NCI-H146 treated with DMSO at 0.1 percent for 48 hours (cell line): ENCODE measurements at regions not wholly inside any gene's neighbourhood (a gene's known extent, or its start where the extent isn't known, plus 50 kb on each side); places are given as distances from the start of the nearest gene placed in this dataset.

Experiments
- DNase-seq: peaks from one replicate; lab custom pipeline; 2025; ENCODE audit not compliant: unreplicated experiment; lab: John Stamatoyannopoulos, UW

GRCh38 chr17:77481476-77482374 lies 341.0 kb downstream of the SEC14L1 start:
- DNase-seq = no peak

GRCh38 chr17:77482375-77483127 lies 341.8 kb downstream of the SEC14L1 start:
- no peak for DNase-seq

GRCh38 chr17:77483128-77483598 lies 342.4 kb downstream of the SEC14L1 start:
- DNase-seq = no peak

- no peak for DNase-seq
Measured at GRCh38 chr17:77484111-77484510, 343.3 kb downstream of the SEC14L1 start.

DNA sequence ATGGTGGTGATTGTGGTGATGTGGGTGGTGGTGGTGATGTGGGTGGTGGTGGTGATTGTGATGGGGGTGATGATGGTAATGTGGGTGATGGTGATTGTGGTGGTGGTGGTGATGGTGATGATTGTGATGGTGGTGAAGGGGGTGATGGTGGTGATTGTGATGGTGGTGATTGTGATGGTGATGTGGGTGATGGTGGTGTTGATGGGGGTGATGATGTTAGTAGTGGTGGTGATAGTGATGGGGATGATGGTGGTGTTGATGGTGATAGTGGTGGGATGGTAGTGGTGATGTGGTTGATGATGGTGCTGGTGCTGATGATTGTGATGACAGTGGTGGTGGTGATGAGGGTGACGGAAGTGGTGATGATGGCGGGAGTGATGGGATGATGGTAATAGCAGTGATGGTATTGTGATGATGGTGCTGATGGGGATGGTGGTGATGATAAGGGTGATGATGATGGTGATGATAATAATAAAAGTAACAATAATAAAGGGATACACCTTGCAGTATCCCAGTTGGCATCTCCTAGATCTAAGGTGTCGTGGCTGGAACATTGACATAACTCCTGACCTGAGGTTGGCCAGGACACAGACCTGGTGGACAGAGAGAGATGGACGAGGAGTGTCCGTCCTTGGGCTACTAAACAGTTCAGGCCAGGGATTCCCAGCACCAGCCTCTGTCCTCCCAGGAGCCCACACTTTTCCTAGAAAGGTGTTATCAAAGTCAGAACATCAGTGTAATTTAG lies 344.5 kb downstream of the SEC14L1 start:
- no peak for DNase-seq

- no peak for DNase-seq
Measured at GRCh38 chr17:77487211-77487629, 346.5 kb downstream of the SEC14L1 start.

DNA sequence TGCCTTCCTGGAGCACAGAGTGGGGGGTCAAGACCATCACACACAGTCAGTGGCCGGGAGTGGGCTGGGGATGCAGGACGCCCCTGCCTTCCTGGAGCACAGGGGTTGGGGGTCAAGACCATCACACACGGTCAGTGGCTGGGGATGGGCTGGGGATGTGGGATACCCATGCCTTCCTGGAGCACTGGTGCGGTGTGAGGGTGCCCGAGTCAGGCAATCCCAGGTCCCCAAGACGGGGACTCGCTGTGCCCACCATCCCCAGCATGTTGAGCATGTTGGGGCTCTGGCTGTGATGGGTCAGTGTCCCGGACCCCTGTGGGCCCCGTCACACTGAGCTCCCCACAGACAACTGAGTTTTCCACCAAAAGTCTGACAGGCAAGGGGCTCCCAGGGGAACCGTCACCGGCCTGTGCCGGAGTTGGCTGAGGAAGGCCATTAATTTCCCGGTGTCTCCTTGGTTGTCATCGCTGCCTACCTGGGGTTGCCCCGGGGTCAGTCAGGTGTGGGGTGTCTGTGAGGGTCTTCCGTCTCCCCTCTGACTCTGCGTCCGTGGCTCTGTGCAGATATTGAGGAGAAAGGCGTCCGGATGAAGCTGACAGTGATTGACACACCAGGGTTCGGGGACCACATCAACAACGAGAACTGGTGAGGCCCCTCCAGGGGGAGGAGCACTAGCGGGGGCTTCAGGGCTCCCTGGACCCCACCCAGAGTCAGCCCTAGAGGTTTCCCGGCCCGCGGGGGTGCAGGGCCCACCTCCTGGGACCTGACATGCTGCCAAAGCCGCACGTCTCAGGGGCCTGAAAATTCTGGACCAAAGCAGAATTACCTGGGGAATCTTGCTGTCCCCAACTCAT lies 347.1 kb downstream of the SEC14L1 start:
- DNase-seq = no peak

DNA sequence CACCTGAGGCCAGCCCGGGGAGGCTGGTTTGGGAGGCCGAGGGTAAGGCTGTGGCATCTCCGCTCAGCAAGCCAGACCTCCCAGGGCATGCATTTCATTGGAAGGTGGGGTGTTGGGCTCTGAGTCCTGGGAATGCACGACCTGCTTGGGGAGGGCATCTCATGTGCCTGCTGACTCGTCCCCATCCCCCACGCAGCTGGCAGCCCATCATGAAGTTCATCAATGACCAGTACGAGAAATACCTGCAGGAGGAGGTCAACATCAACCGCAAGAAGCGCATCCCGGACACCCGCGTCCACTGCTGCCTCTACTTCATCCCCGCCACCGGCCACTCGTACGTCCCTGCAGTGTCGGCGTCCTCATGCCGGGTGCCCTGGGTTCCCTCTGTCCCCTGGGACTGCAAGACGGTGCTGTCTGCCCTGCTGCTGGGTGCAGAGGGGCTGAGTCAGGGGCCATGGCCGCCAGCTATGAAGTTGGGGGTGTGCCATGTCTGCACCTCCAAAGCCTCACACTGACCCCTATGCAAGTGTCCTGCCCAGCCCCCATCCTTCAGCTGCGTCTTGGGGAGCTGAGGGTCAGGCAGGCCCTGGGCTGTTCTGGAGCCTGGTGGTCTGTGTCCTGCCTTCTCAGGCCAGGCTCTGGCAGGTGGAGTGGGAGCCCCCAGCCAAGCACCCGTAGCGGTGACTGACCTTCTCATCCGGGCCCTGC lies 347.9 kb downstream of the SEC14L1 start:
- no peak for DNase-seq

DNA sequence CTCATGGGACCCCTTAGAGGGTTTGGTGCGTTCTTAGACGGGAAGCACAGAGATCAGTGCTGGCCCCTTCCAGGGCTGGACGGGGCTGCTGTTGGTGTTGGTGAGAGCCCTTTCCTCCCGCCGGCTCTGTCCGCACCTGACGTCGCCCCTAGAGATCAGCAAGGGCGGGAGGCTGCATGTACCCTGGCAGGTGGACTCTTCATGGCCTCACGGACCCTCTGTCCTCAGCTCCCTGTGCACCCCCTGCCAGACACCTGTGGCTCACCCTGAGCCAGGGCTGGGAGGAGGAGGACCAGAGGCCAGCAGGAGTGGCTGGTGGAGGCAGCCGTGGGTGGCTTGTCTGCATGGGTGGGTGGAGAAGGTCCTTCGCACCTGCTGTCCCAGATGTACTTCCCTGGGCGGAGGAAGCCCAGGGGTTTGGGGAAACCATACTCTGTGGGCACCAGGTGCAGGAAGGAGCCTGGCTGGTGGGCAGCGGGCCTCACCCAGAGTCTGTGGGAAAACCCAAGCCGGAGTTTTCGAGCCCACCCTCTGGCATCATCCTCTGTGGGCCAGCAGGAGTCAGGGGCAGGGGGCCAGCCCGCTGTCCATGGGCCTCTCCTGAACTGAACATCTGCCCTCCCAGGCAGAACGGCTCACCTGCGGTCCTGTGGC lies 348.6 kb downstream of the SEC14L1 start:
- DNase-seq = no peak

DNA sequence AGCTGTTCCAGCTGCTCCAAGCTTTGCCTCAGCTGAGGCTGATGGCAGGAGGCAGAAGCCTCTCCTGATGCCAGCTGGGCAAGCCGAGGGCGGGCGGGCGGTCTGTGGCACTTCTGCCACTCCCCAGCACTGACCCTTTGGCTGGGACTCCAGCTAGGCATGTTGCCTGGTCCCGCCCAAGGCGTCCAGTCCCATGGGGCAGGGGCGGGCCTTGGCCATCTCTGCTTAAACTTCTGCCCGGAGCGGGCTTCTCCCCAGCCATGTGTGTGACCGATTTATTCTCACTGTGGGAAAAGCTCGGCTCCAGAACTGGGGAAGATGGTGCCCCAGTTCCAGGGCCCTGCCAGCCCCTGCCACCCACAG lies 349.1 kb downstream of the SEC14L1 start:
- no peak for DNase-seq

DNA sequence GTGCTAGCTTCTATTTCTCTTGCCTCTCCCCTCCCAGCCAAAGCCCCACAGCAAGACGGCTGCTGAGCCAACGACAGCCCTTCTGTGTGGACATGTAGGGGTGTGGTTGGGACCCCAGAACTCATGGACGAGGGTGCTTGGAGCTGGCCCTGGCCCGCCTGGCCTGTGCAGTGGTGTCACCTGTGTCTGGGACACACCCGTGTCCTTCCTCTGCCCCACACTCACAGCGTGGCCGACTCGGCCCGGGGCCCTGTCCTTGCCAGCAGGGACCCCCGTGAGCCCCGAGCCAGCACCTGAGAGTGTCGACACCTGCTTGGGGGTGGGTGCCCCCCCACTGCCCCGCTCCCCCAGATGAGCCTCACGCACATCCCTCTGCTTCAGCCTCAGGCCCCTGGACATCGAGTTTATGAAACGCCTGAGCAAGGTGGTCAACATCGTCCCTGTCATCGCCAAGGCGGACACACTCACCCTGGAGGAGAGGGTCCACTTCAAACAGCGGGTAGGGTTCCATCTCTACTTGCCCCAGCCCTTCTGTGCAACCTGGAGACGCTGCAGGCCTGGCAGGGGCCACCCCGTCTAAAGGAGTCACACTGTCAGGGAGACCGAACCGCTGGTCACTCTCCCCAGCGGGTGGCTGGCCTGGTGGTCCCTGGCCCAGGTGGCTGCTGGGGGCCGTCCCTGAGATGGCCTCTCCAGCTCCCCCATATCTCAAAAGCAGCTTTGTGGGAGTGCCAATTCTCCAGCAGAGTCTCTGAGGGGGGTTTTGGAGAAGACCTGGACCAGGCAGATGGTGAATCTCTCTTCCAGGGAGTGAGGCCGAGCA lies 349.8 kb downstream of the SEC14L1 start:
- DNase-seq = no peak

DNA sequence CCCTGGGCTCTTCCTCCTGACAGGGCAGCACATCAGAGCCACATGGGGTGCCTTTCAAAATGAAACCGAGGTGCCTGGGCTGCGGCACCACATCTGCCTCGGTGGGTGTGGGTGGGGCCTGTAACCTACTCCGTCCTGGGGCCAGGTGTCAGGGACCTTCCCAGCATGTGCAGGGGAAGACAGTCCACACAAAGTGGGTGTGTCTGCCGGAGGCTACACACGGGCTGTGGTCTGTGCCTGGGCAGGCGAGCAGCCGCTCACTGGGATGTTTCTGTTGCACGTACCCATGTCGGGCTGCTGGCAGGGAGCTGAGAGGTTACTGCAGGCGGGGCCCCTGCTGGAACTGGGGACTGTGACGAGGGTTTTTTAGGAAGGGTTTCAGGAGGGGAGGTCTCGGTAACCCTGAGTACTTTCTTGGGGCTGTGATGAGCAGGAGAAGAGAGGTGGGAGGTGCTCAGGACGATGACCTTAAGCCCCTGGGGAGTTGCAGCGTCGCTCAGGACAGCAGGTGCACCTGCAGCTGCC lies 351.2 kb downstream of the SEC14L1 start:
- DNase-seq = no peak

- DNase-seq = no peak
Measured at GRCh38 chr17:77492446-77493237, 351.9 kb downstream of the SEC14L1 start.

- no peak for DNase-seq
Measured at GRCh38 chr17:77493238-77493820, 352.6 kb downstream of the SEC14L1 start.

DNA sequence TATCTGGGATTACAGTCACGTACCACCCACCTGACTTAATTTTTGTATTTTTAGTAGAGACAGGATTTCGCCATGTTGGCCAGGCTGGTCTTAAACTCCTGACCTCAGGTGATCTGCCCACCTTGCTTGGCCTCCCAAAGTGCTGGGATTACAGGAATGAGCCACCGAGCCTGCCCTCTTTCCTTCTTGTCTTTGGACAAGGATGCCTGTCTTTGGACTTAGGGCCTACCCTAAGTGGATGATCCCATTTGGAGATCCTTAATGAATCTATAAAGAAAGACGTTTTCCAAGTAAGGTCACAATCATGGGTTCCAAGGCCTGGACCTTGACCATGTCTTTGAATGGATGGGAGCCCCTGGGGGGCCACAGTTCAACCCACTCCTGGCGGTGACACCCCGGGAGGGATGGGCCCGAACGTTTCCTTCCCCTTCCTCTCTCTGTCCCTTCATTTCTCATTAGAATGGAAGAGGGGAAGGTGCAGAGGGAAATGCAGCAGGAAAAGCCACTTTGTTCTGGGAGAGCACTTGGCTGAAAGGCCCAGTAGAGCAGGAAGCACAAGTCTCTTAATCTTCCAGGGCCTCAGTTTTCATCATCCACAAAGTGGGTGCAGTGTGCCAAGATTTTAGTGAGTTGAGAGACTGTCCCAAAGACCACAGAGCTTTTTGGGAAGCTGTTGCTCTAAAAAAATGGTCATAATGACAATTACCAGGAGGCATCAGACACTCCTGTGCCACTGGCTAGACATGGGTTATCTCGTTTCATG lies 353.3 kb downstream of the SEC14L1 start:
- no peak for DNase-seq

GRCh38 chr17:77494664-77495435 lies 354.1 kb downstream of the SEC14L1 start:
- no peak for DNase-seq
